ENCODE measurements at regions not wholly inside any gene's neighbourhood (a gene's known extent, or its start where the extent isn't known, plus 50 kb on each side); places are given as distances from the start of the nearest gene placed in this dataset.

GRCh38 chr2:65508225-65508624 is 75.8 kb upstream of the SPRED2 start:
- DNase-seq, result no peak

GRCh38 chr2:65507102-65508069 is 75.0 kb upstream of the SPRED2 start:
- no peak for DNase-seq

- no peak for DNase-seq
These were observed 72.7 kb upstream of the SPRED2 start for GRCh38 chr2:65504814-65505697.

- no peak for DNase-seq
These were observed 71.8 kb upstream of the SPRED2 start for GRCh38 chr2:65504201-65504600.

GRCh38 chr2:65503746-65504145 is 71.3 kb upstream of the SPRED2 start:
- no peak for DNase-seq

GRCh38 chr2:65501836-65502235 is 69.4 kb upstream of the SPRED2 start:
- DNase-seq, result no peak

- DNase-seq, result no peak
These were observed 68.7 kb upstream of the SPRED2 start for GRCh38 chr2:65501074-65501473.

- no peak for DNase-seq
These were observed 68.1 kb upstream of the SPRED2 start for GRCh38 chr2:65500310-65501040.

- DNase-seq, result no peak
These were observed 66.8 kb upstream of the SPRED2 start for GRCh38 chr2:65499216-65499615.

GRCh38 chr2:65498396-65498795 is 66.0 kb upstream of the SPRED2 start:
- no peak for DNase-seq

- no peak for DNase-seq
These were observed 63.0 kb upstream of the SPRED2 start for GRCh38 chr2:65495251-65495877.

GRCh38 chr2:65494078-65494477 is 61.7 kb upstream of the SPRED2 start:
- no peak for DNase-seq

GRCh38 chr2:65491381-65491905 is 59.0 kb upstream of the SPRED2 start:
- no peak for DNase-seq

GRCh38 chr2:65490222-65490621 is 57.8 kb upstream of the SPRED2 start:
- DNase-seq, result no peak

GRCh38 chr2:65489269-65489668 is 56.9 kb upstream of the SPRED2 start:
- DNase-seq, result no peak

- no peak for DNase-seq
These were observed 56.1 kb upstream of the SPRED2 start for GRCh38 chr2:65488527-65488926.

GRCh38 chr2:65487404-65487803 is 55.0 kb upstream of the SPRED2 start:
- DNase-seq, result no peak

- no peak for DNase-seq
These were observed 54.4 kb upstream of the SPRED2 start for GRCh38 chr2:65486802-65487201.

GRCh38 chr2:65486282-65486681 is 53.9 kb upstream of the SPRED2 start:
- DNase-seq, result no peak

GRCh38 chr2:65485839-65486238 is 53.4 kb upstream of the SPRED2 start:
- no peak for DNase-seq

- DNase-seq, result no peak
These were observed 51.4 kb upstream of the SPRED2 start for GRCh38 chr2:65483763-65484162.

- no peak for DNase-seq
These were observed 50.6 kb upstream of the SPRED2 start for GRCh38 chr2:65482971-65483370.

All from NCI-H524 treated with DMSO at 0.1 percent for 48 hours (cell line).